DOHH2 (cell line): ENCODE measurements at regions not wholly inside any gene's neighbourhood (a gene's known extent, or its start where the extent isn't known, plus 50 kb on each side); places are given as distances from the start of the nearest gene placed in this dataset.

ENCODE experiments used
- EZH2phosphoT487 ChIP-seq: fragments of 200-600 bp; sonication (generic); IDR thresholded peaks from 2 replicates; pipeline ENCODE4 v1.6.1; 2017; ENCODE audit warnings: borderline replicate concordance, mild to moderate bottlenecking, antibody characterized with exemption, low read length, moderate library complexity, mixed read lengths
- TF ChIP-seq, protein P1 (sequence below): fragments of 200-600 bp; sonication (generic); IDR thresholded peaks from one replicate; pipeline ENCODE4 v1.5.1; 2014; ENCODE audit warnings: antibody characterized with exemption, mild to moderate bottlenecking, low read depth, low read length; ENCODE audit not compliant: poor library complexity, severe bottlenecking

DNA sequence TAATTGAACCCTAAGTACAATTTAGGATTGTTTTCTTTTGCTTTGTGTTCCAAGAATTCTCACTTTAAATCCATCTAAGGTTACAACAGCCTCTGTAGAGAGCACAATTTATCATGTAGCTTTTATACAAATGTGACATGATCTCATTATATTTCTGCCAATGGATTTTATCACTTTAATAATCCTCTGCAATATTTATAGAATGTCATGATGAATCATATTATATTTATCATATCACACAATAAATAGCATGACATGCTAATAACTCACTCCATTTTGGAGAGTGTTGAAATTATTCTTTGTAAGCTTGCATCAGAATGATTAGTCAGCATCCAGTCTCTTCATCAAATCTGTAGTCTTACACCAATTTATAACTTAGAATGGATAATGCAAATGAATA is 280.6 kb upstream of the ZNF717 start:
- TF ChIP-seq, protein P1, sequence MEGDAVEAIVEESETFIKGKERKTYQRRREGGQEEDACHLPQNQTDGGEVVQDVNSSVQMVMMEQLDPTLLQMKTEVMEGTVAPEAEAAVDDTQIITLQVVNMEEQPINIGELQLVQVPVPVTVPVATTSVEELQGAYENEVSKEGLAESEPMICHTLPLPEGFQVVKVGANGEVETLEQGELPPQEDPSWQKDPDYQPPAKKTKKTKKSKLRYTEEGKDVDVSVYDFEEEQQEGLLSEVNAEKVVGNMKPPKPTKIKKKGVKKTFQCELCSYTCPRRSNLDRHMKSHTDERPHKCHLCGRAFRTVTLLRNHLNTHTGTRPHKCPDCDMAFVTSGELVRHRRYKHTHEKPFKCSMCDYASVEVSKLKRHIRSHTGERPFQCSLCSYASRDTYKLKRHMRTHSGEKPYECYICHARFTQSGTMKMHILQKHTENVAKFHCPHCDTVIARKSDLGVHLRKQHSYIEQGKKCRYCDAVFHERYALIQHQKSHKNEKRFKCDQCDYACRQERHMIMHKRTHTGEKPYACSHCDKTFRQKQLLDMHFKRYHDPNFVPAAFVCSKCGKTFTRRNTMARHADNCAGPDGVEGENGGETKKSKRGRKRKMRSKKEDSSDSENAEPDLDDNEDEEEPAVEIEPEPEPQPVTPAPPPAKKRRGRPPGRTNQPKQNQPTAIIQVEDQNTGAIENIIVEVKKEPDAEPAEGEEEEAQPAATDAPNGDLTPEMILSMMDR, result no peak
- TF ChIP-seq EZH2phosphoT487, result no peak
